M059J (cell line): ENCODE measurements at regions not wholly inside any gene's neighbourhood (a gene's known extent, or its start where the extent isn't known, plus 50 kb on each side); places are given as distances from the start of the nearest gene placed in this dataset.
"Not testable (repeated sequence)": the region's sequence is repeated elsewhere in the genome, so short reads cannot be mapped to it uniquely, and the experiment has no call there.

Experiments used
- DNase-seq: peaks from one replicate; pipeline ENCODE4 v3.0.0-alpha.2; 2012; ENCODE audit warnings: low read depth

- DNase-seq = no peak
Measured at GRCh38 chr12:38158428-38159091, 158.0 kb upstream of the ALG10B start.

GRCh38 chr12:38159092-38159551, 157.5 kb upstream of the ALG10B start:
- no peak for DNase-seq

- no peak for DNase-seq
Measured at GRCh38 chr12:38159591-38160317, 156.8 kb upstream of the ALG10B start.

- no peak for DNase-seq
Measured at GRCh38 chr12:38160318-38161122, 156.1 kb upstream of the ALG10B start.

- no peak for DNase-seq
Measured at GRCh38 chr12:38161123-38162000, 155.2 kb upstream of the ALG10B start.

GRCh38 chr12:38162013-38162412, 154.6 kb upstream of the ALG10B start:
- no peak for DNase-seq

- no peak for DNase-seq
Measured at GRCh38 chr12:38162708-38163441, 153.7 kb upstream of the ALG10B start.

- no peak for DNase-seq
Measured at GRCh38 chr12:38163442-38163801, 153.2 kb upstream of the ALG10B start.

- DNase-seq = no peak
Measured at GRCh38 chr12:38166225-38166624, 150.3 kb upstream of the ALG10B start.

GRCh38 chr12:38175538-38175937, 141.0 kb upstream of the ALG10B start:
- DNase-seq = peak; percentile 38

- DNase-seq = peak; percentile 60
Measured at GRCh38 chr12:38183617-38184016, 133.0 kb upstream of the ALG10B start.

- DNase-seq = not testable (repeated sequence)
Measured at GRCh38 chr12:38197286-38197685, 119.3 kb upstream of the ALG10B start.

- no peak for DNase-seq
Measured at GRCh38 chr12:38201461-38202276, 114.9 kb upstream of the ALG10B start.

- DNase-seq = no peak
Measured at GRCh38 chr12:38204831-38205230, 111.7 kb upstream of the ALG10B start.

GRCh38 chr12:38222011-38222410, 94.6 kb upstream of the ALG10B start:
- DNase-seq = no peak

- DNase-seq = peak; percentile 47
Measured at GRCh38 chr12:38238328-38238727, 78.2 kb upstream of the ALG10B start.

- no peak for DNase-seq
Measured at GRCh38 chr12:38253778-38254177, 62.8 kb upstream of the ALG10B start.

- no peak for DNase-seq
Measured at GRCh38 chr12:38258411-38258810, 58.2 kb upstream of the ALG10B start.
